ENCODE measurements at regions not wholly inside any gene's neighbourhood (a gene's known extent, or its start where the extent isn't known, plus 50 kb on each side); places are given as distances from the start of the nearest gene placed in this dataset.

DNA sequence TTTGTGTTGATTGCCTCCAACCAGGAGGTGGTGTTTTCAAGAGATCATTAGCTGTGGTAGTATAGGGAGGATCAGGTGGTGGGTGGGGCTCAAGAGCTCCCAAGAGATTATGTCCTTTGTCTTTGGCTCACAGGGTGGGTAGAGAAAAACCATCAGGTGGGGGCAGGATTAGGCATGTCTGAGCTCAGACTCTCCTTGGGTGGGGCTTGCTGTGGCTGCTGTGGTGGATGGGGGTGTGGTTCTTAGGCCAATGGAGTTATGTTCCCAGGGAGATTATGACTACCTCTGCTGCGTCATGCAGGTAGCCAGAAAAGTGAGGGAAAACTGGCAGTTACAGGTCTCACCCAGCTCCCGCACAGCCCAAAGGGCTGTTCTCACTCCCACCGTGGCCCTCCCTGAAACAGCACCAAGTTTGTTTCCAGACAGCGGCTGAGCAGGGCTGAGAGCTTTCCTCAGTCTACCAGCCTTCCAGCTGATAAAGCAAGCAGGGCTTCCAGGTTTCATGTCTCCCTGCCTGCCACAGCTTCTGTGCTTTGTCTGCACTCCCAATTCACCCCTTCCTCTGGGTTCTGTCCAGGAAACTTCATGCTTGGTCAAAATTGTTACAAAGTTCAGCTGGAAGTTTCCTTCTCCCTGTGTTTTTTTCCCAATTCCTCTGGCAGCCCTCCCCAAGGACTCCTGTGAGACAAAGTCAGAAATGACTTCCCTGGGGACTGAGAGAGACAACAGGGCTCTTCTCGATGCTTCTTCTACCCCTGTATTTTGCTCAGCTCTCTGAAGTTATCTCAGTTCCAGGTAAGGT lies 481.1 kb upstream of the MAN1A1 start:
- TF ChIP-seq, protein P1, sequence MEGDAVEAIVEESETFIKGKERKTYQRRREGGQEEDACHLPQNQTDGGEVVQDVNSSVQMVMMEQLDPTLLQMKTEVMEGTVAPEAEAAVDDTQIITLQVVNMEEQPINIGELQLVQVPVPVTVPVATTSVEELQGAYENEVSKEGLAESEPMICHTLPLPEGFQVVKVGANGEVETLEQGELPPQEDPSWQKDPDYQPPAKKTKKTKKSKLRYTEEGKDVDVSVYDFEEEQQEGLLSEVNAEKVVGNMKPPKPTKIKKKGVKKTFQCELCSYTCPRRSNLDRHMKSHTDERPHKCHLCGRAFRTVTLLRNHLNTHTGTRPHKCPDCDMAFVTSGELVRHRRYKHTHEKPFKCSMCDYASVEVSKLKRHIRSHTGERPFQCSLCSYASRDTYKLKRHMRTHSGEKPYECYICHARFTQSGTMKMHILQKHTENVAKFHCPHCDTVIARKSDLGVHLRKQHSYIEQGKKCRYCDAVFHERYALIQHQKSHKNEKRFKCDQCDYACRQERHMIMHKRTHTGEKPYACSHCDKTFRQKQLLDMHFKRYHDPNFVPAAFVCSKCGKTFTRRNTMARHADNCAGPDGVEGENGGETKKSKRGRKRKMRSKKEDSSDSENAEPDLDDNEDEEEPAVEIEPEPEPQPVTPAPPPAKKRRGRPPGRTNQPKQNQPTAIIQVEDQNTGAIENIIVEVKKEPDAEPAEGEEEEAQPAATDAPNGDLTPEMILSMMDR (conservative IDR thresholded peaks at IDR 0.05; ENCODE audit: low read length), result no peak
- TF ChIP-seq EZH2phosphoT487 (IDR thresholded peaks at IDR 0.05; ENCODE audit: borderline replicate concordance, low read depth, low read length), result no peak
